Mononuclear cell (primary cell): ENCODE measurements at regions not wholly inside any gene's neighbourhood (a gene's known extent, or its start where the extent isn't known, plus 50 kb on each side); places are given as distances from the start of the nearest gene placed in this dataset.
"Not testable (repeated sequence)": the region's sequence is repeated elsewhere in the genome, so short reads cannot be mapped to it uniquely, and the experiment has no call there.

ENCODE experiments used
- H3K27me3 ChIP-seq: 2 replicates; pipeline ENCODE4 v1.6.0; 2011; ENCODE audit warnings: low read length, control low read depth; ENCODE audit not compliant: insufficient read depth
- H3K4me1 ChIP-seq: 2 replicates; pipeline ENCODE4 v1.5.1; 2011; ENCODE audit warnings: mild to moderate bottlenecking, low read length, control low read depth; ENCODE audit not compliant: insufficient read depth
- H3K4me3 ChIP-seq: 2 replicates; pipeline ENCODE4 v1.5.1; 2011; ENCODE audit warnings: mild to moderate bottlenecking, low read length, moderate library complexity
- H3K9me3 ChIP-seq: 2 replicates; pipeline ENCODE4 v1.5.1; 2011; ENCODE audit warnings: low read depth, mild to moderate bottlenecking, control low read depth, low read length

DNA sequence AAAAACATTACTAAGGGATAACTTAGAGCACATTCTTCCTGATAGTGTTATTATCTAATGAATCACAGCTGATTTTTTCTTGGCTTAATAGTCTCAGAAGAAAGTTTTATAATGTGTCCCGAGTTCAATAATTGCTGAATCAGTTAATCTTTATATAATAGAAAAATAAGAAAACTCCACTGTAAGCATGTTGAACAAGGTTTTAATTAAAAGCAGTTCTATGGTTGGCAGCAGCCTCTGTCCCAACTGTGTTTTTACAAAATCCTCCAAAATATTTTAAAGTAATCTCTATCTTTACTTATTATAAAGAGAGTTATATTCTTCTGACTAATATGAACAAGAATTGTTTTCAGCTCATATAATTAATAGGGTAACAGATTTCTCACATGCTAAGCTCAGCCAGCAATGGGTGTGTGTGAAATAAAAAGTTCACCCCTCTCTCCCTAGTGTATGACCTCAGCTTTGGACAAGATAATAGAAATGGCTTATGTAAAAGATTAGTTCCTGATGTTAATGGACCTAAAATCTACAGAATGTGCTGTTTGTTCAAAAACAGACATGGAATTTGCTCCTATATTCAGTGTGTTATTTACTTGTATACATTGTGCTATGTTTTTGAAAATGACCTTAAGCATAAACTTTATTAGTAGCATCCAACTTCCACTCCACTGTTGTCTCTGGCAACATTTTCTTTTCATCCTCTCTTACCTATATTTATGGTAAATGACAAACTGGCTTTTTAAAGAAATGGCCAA lies 67.1 kb upstream of the DCN start:
- Histone ChIP-seq H3K9me3 (no peaks in the 10 kb centered on the region), H3K27me3 (no peaks in the 10 kb centered on the region), H3K4me1 (no peaks in the 10 kb centered on the region), H3K4me3 (no peak overlapping the region)

DNA sequence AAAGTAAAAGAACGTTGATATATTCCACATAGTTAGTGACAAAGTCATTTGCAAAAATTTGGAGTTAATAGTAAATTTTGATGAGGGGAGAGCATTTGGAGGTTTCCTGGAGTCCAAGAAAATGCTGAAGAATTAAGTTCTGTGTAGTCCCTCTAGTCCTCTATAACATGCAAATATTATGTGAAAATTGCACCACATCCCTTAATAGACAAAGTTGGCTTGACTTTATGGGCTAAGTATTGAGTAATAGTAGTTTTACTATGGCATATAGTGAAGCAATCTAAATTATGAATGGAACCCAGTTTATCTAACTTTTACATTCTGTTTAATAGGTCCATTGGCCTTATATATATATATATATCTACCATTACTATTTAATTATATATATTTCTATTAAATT lies 66.4 kb upstream of the DCN start:
- no peaks in the 10 kb centered on the region for H3K27me3 ChIP-seq

DNA sequence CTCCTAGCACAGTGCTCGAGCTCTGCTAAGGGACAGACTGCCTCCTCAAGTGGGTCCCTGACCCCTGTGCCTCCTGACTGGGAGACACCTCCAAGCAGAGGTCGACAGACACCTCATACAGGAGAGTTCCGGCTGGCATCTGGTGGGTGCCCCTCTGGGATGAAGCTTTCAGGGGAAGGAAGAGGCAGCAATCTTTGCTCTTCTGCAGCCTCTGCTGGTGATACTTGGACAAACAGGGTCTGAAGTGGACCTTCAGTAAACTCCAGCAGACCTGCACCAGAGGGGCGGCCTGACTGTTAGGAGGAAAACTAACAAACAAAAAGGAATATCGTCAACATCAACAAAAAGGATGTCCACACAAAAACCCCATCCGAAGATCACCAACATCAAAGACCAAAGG lies 60.6 kb upstream of the DCN start:
- not testable (repeated sequence) for H3K27me3 ChIP-seq, H3K4me3 ChIP-seq, H3K9me3 ChIP-seq, H3K4me1 ChIP-seq

More for the DNA sequence above, 66.4 kb upstream of the DCN start:
- Histone ChIP-seq H3K4me1 (no peaks in the 10 kb centered on the region), H3K9me3 (no peaks in the 10 kb centered on the region), H3K4me3 (no peak overlapping the region)

DNA sequence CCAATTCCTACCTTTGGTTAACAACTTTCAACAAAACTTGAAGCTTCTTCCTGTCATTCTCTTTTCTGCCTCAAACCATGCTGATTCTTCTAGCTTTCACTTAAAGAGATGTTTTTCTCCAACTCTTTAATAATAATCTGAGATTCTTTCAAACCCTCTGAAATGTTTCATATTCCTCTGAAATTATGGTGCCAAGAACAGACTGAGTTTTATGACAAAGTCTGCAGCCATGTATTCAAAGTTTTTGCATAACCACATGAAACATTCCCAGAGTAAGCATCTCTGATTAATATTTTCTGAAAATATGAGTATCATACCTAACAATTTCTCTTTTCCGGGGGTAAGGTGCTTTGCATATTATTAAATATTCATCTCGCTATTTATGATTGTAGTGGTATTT lies 59.1 kb upstream of the DCN start:
- no peak overlapping the region for H3K4me3 ChIP-seq
- no peaks in the 10 kb centered on the region for H3K27me3 ChIP-seq
- no peaks in the 10 kb centered on the region for H3K9me3 ChIP-seq
- H3K4me1 ChIP-seq = no peaks in the 10 kb centered on the region

DNA sequence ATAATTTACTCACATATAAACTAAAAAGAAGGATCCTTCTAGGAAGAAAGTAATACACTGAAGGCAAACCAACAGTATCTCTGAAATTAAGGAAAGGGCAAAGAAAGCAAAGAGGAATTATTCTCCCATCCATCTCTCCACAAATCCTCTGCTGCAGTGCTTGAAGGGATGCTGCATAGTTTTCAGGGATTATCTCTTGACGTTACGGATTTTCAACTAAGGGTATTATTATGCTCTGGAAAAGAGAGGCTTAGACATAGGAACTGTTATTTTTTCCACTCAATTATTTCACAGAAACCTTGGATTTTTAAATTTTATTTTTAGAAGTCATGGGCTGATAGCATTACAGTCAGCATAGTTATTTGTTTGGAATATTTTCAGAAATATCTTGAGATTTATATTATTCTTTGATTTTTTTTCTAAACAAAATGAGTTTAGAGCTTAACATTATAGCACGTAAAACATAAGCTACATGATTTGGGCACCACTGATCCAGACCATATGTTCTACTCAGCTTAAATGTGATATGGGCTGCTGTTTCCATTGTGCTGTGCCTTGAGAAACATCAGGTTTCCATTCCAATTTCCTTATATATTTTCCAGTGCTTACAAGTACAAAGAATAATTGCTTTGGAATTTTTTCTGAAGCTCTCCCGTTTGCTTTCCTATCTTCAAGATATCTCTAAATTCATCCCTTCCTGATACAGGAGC lies 57.9 kb upstream of the DCN start:
- Histone ChIP-seq H3K27me3 (no peaks in the 10 kb centered on the region), H3K4me3 (no peak overlapping the region), H3K4me1 (no peaks in the 10 kb centered on the region), H3K9me3 (no peaks in the 10 kb centered on the region)

DNA sequence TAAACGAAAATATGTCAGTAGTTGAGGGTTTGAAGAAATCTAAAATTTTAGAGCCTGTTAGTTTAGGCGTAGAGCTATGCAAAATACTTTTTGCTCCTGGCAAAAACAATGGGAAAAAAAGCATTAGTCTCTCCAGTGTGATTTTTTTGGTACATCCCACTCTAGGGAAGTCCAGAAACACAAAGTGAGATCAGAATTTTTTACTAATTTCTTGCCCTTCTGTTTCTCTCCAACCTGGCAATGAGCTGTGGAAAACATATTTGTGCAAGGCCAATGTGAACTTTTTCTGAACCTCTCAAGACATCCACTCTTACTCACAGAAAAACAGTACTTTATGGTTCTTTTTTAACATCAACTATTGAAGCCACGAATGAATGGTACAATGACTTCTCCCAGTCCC lies 56.9 kb upstream of the DCN start:
- Histone ChIP-seq H3K9me3 (no peaks in the 10 kb centered on the region), H3K27me3 (no peaks in the 10 kb centered on the region), H3K4me3 (no peak overlapping the region), H3K4me1 (no peaks in the 10 kb centered on the region)
